HG02678 (cell line): ENCODE measurements at regions not wholly inside any gene's neighbourhood (a gene's known extent, or its start where the extent isn't known, plus 50 kb on each side); places are given as distances from the start of the nearest gene placed in this dataset.

Experiments used
- ATAC-seq: cut with Tn5 transposase; IDR thresholded peaks from one replicate; pipeline ENCODE4 v1.9.1; 2021; ENCODE audit warnings: mild to moderate bottlenecking, moderate library complexity; ENCODE audit not compliant: unreplicated experiment

DNA sequence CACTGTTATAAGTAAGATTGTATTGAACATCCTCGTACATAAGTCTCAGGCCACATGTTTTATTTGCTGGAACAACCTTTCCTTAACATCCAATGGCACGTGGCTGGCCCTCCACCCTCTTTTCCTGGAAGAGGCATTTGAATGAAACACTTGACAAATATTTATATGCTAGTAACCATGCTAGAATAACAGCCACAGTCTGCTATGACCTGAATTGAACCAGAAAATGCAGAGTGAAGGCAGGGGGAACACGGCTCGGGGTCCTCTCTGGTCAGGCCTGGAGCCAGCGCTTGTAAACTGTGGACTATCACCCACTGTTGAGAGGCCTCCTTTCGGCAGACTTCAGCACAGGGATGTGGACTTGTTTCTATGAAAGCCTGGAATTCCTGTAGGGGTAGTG is 198.2 kb upstream of the COPS8 start:
- ATAC-seq, result no peak

GRCh38 chr2:236887953-236888793 is 197.5 kb upstream of the COPS8 start:
- ATAC-seq, result no peak

DNA sequence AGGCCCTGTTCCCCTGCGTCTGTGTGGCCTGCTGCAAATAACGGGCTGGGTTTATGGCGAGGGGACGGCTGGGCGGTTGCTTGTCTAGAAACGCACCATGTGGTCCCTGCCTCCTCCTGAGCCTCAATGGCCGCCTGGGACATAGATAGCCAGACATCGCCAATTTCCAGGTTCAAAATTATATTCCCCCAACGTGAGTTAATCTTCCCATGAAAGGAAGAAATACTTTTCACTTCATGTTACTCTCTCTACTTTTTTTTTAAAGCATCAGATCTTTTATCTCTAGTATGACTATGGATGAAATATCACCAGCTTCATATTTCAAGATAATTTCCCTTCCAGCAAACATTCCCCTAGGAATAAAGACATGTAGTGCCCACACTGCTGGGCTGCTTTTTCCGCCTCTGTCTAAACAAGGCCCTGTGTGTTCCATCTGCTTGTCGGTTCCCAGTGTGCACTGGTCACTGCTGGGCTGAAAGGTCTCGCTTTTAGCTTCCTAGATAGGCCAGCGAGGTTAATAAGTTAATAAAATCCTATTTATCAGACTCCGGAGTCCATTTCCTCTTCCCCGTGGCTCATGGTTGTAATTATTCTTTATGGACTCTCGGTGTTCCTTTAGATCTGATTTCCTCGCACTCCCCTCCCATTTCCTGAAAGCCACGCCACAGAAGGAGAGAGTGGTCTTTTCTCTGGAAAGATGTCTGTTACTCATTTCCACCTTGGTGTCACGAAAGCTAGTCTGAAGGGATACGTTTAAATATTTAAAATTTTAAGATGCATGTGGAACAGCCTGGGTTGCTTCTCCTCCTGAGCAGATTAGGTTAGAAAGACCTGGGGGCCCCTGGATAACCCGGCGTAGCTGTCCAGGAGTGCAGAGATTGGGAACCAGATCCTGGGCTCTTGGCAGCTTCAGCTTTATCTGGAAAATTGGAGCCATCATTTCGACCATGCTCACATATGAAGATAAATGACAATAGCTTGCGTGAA is 196.6 kb upstream of the COPS8 start:
- ATAC-seq, result no peak

DNA sequence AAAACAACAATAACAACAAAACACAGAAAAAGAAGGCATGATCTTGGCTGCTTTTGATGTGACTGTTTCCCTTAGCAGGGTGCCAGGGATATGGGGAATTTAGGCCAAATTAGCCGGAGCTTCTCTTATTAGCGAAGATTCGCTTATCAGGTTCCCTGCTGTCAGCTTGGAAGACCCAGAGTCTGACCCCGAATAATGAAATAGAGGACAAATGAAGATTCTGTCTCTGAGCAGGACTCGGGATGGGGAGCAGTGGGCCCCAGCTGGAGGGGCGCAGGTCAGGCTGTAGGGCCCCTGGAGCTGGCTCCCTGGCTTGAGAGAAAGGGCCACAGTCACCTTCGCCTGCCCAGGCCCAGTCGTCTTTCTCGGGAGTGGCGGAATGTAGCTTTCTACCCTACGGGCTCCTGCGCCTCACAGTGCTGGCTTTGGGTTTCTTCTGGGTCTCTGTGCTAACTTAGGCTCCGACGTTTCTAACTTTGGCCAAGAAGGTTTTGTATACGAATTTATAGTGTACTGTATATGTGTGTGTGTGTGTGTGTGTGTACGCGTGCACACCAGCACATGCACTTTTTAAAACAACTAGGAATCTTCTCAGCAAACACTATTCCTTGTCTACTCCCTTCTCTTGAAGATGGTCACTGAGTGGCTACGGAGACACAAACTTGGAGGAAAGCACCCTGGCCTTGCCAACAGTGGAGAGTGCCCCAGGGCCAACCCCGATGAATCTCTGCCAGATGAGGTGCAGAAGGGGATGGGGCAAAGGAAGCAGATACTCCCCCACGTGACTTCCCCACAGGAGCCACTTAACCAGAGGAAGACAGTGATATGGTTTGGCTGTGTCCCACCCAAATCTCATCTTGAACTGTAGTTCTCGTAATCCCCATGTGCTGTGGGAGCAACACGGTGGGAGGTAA is 195.6 kb upstream of the COPS8 start:
- ATAC-seq, result no peak

GRCh38 chr2:236892721-236893120 is 193.0 kb upstream of the COPS8 start:
- ATAC-seq, result no peak

DNA sequence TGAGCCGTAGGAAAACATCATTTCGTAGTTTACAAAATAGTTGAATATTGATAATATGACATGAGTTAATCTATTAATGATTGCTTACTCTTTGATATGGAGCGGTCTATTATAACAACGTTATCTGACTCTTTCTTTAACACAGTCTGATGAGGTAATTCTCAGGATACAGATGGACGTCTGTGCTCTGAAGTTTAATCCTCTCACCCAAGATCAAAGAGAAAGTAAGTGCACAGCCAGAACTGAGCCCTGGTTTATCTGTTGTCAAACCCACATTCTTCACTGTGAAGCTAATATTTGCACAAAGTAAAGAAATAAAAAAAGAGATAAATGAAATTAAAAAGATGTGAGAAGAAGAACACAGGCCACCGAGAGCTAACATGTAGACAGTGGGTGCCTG is 190.9 kb upstream of the COPS8 start:
- no peak for ATAC-seq

DNA sequence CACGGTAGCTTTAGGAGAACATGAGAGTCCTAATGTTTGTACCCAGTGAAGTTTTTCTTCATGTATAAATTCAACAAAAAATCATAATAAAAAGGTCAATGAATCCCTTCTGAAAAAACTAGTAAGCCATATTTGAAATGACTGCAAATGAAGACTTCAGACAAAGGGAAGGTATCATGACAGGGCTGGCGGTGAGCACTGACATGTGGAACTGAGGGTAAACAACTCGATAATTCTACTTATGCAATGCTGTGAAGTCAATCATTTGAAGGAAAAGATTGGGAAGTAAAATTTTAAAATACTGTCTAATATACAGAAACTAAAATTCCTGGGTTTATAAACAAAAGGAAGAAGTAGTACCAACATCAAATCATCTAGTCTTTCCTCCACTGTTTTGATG is 190.2 kb upstream of the COPS8 start:
- ATAC-seq, result no peak

GRCh38 chr2:236896688-236897087 is 189.0 kb upstream of the COPS8 start:
- no peak for ATAC-seq

- ATAC-seq, result no peak
These were observed 186.5 kb upstream of the COPS8 start for GRCh38 chr2:236899146-236899545.

DNA sequence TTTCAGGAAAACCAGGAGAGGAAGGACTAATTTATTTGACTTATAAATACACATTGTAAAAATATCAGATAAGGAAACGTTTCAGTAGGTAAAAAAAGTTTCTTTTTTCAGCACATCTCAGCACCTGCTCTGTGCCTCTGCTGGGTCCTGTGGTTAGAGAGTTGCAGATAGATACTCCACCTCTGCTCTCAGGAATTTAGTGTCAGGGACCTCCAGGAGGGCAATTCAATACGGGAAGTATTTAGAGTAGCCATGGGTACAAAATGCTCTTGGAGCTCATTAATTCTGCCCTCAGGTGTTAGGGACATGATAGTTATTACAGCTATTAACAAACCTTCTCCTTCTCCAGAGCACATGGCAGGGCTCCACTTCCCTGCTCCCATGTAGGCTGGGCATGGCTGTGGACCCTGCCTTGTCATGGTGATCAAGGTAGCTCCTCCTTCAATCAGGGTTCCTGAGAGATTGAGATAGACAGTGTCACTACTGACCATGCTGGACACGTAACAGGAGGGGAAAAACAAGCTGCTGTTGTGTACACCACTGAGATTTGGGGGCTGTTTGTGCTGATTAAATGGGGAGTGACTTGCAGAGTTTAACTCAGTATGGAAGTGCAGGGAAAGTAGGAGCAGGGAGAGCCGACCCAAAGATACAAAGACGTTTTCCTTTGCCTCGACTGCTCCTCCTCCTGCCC is 185.6 kb upstream of the COPS8 start:
- no peak for ATAC-seq

DNA sequence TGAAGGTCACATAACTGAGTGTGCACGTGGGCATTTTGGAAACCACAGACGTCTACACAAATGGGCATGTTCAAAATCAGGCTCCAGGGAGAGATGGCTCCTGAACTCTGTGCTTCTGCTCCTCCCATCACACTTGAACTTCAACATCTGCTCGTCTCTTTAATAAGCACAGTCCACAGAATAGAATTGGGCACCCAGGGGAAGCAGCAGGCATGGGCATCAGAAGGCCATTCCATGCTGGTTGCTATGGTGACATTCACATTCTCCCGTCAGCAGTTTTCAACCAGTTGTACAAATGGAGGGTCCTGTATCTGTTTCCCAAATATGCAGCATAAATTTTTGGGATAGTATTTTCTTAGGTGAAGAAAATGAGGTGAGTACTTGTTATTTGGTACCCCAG is 183.7 kb upstream of the COPS8 start:
- no peak for ATAC-seq

DNA sequence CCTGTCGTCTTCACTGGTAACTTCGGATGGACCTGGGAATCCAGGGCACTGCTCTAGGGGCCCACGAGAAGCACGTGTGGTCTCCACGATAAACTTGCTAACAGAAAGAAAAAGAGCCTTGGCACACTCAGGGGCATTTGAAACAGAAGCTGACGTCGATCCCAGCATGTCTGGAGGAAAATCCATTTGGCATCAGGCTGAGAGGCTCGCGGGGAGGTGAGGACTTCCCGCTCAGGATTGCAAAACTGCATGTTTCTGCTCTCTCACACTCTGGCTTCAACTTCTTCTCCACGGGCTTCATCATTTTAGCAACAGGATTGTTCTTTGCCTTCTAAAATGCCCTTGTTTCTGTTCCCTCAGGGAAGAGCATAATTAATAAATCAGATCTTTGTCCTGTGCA is 181.7 kb upstream of the COPS8 start:
- no peak for ATAC-seq

DNA sequence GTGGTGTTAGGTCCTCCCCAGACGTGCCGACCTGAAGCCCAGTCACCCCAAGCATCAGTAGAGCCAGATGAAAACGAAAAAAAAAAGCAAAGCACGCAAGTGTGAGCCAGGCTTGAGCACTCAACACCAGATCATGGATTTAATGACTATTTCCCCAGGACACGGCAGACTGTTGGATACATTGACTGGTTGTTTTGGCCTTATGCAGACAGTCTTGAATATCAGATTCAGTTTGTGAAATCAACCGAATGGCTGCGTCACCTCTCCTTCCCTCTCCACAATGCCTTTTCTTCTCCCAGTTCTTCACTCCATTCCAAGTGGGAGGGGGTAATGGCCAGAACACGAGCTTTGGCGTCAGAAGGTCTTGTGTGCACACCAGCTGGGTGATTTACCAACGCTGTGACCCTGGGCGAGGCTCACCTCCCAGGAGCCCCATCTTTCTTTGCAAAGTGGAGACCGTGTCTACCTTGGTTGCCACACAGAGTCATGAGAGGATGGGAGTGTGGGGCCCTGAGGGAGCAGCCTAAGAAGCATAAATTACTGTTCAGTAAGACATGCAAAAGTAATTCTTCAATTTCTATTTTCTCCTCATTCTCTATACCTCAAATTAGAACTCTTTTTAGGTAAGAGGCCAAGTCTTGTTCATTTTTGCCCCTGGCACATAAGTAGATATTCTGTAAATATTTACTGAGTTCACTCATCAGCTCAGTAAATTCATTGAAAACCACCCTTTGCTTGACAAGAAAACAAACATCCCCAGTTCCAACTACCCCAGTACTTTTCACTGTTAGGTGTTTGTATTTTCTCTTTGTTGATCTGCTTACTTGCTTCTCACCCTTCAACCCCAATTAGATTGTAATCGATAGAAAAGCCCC is 181.1 kb upstream of the COPS8 start:
- no peak for ATAC-seq

GRCh38 chr2:236905976-236906375 is 179.7 kb upstream of the COPS8 start:
- ATAC-seq, result no peak

GRCh38 chr2:236908439-236909192 is 177.1 kb upstream of the COPS8 start:
- no peak for ATAC-seq

GRCh38 chr2:236909193-236909504 is 176.5 kb upstream of the COPS8 start:
- no peak for ATAC-seq

GRCh38 chr2:236909802-236910201 is 175.9 kb upstream of the COPS8 start:
- no peak for ATAC-seq

DNA sequence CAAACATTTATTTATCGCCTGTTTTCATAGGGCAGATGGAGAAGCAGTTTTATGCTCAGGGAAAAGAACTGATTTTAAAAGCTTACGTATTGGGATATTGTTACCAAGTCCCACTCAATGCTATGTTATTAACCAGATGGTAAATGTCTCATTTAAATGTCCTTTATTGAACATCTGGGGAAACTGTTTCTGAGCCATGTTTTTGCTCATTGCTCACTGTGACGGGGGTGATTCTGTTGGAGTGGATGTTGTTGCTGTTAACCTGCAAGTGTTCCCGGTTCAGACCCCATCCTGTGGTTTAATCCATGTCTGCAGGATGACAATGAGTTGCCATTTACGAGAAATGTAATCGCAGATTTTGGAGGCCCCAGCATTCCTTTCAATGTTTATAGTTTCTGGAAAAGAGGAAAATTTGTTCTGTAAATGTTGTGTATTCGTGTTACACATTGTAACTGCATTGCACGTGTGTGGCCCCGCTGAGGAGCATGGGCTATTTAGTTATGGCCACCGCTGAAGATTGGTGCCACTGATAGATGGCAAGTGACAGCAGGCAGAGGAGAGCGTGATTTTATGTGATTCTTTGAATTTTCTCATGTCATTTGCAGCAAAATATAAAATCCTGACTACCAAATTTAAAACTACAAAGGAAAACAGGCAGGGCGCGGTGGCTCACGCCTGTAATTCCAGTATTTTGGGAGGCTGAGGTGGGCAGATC is 174.8 kb upstream of the COPS8 start:
- no peak for ATAC-seq
